SK-N-SH (cell line): ENCODE measurements at regions not wholly inside any gene's neighbourhood (a gene's known extent, or its start where the extent isn't known, plus 50 kb on each side); places are given as distances from the start of the nearest gene placed in this dataset.

Source experiments
- CHD2 ChIP-seq: fragments of 150-350 bp; IDR thresholded peaks from 2 replicates; pipeline ENCODE4 v1.6.1; 2018; ENCODE audit warnings: low read length; ENCODE audit not compliant: partially characterized antibody
- CTCF ChIP-seq: fragments of 200-600 bp; sonication (generic); IDR thresholded peaks from 2 replicates; pipeline ENCODE4 v1.6.1; 2017; ENCODE audit warnings: antibody characterized with exemption, mild to moderate bottlenecking, moderate library complexity
- ELF1 ChIP-seq: IDR thresholded peaks from 2 replicates; pipeline ENCODE4 v1.4.0; 2012
- EZH2phosphoT487 ChIP-seq: fragments of 200-600 bp; sonication (generic); IDR thresholded peaks from 2 replicates; pipeline ENCODE4 v1.6.1; 2017; ENCODE audit warnings: low read depth, mixed run types, mild to moderate bottlenecking, antibody characterized with exemption, moderate library complexity, borderline replicate concordance
- JUND ChIP-seq: IDR thresholded peaks from 2 replicates; pipeline ENCODE4 v1.4.0; 2012
- MEF2A ChIP-seq: IDR thresholded peaks from 2 replicates; pipeline ENCODE4 v1.4.0; 2012; ENCODE audit warnings: low read depth, borderline replicate concordance
- RAD21 ChIP-seq: IDR thresholded peaks from 2 replicates; pipeline ENCODE4 v1.6.1; 2012; ENCODE audit warnings: mild to moderate bottlenecking, low read length
- SMC3 ChIP-seq: IDR thresholded peaks from 2 replicates; pipeline ENCODE4 v1.6.1; 2012; ENCODE audit warnings: low read depth, low read length, improper control_type of control experiment
- TAF1 ChIP-seq: IDR thresholded peaks from 2 replicates; pipeline ENCODE4 v1.6.1; 2012; ENCODE audit warnings: low read depth, mild to moderate bottlenecking, low read length, moderate library complexity, borderline replicate concordance
- TEAD4 ChIP-seq: IDR thresholded peaks from 2 replicates; pipeline ENCODE4 v1.4.0; 2012; ENCODE audit warnings: mild to moderate bottlenecking, borderline replicate concordance; ENCODE audit not compliant: insufficient read depth

GRCh38 chr21:32894321-32894720, 122.8 kb upstream of the PAXBP1 start:
- TF ChIP-seq ELF1 (no peak), CTCF (no peak), SMC3 (no peak), JUND (no peak), TAF1 (no peak), EZH2phosphoT487 (no peak), TEAD4 (no peak), MEF2A (no peak), RAD21 (no peak), CHD2 (no peak)
